ENCODE measurements at regions not wholly inside any gene's neighbourhood (a gene's known extent, or its start where the extent isn't known, plus 50 kb on each side); places are given as distances from the start of the nearest gene placed in this dataset.

DNA sequence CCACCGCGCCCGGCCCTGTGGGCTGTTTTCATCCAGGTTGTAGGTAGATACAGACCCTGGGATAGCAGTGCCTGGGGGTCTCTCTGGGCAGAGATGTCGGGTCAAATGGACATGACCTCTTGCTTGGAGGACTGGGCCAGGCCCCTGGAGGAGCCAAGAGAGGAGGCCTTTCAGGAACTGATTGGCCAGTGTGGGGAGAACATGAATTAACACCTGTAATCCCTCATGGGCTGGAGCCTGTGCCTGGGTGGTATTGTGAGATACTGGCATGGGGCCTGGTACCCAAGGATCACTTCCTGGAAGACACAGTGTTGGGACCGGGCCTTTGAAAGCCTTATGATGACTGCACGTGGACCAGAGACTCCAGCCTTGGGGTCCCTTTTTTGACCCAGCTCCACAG is 158.7 kb upstream of the SKOR2 start:
- H3K4me3 Mint-ChIP-seq = no peak overlapping the region
- no peak overlapping the region for H3K27ac Mint-ChIP-seq
- no peaks in the 10 kb centered on the region for H3K36me3 Mint-ChIP-seq (ENCODE audit: low read depth)
- TF ChIP-seq, protein P1, sequence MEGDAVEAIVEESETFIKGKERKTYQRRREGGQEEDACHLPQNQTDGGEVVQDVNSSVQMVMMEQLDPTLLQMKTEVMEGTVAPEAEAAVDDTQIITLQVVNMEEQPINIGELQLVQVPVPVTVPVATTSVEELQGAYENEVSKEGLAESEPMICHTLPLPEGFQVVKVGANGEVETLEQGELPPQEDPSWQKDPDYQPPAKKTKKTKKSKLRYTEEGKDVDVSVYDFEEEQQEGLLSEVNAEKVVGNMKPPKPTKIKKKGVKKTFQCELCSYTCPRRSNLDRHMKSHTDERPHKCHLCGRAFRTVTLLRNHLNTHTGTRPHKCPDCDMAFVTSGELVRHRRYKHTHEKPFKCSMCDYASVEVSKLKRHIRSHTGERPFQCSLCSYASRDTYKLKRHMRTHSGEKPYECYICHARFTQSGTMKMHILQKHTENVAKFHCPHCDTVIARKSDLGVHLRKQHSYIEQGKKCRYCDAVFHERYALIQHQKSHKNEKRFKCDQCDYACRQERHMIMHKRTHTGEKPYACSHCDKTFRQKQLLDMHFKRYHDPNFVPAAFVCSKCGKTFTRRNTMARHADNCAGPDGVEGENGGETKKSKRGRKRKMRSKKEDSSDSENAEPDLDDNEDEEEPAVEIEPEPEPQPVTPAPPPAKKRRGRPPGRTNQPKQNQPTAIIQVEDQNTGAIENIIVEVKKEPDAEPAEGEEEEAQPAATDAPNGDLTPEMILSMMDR (IDR thresholded peaks at IDR 0.05) = no peak
- no peaks in the 10 kb centered on the region for H3K4me1 Mint-ChIP-seq
- H3K27me3 Mint-ChIP-seq (ENCODE audit: low read depth, poor library complexity) = peaks cover 37% of the 10 kb centered on the region
- DNase-seq = no peak
- peaks cover 4% of the 10 kb centered on the region for H3K9me3 Mint-ChIP-seq

DNA sequence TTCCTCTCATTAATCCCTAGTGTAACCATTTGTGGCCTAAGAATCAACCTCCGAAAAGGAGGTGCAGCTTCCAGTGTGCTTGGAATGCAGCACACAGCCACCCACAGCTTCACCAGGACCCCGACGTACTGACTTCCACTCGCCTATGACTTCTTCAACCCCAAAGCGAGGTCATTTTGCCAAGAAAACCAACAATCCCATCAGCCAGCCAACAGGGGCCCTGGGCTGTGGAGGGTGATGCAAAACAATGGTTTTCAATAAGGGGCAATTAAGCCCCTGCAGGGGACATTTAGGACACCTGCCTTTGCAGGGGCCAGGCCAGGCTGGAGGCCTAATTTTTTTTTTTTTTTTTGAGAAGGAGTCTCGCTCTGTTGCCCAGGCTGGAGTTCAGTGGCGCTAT is 158.1 kb upstream of the SKOR2 start:
- Mint-ChIP-seq H3K4me3 (no peak overlapping the region), H3K36me3 (ENCODE audit: low read depth) (no peaks in the 10 kb centered on the region), H3K4me1 (peaks cover 6% of the 10 kb centered on the region), H3K27me3 (ENCODE audit: low read depth, poor library complexity) (peaks cover 37% of the 10 kb centered on the region), H3K9me3 (peaks cover 4% of the 10 kb centered on the region), H3K27ac (no peak overlapping the region)
- TF ChIP-seq, protein P1 (IDR thresholded peaks at IDR 0.05) = no peak
- DNase-seq = no peak

DNA sequence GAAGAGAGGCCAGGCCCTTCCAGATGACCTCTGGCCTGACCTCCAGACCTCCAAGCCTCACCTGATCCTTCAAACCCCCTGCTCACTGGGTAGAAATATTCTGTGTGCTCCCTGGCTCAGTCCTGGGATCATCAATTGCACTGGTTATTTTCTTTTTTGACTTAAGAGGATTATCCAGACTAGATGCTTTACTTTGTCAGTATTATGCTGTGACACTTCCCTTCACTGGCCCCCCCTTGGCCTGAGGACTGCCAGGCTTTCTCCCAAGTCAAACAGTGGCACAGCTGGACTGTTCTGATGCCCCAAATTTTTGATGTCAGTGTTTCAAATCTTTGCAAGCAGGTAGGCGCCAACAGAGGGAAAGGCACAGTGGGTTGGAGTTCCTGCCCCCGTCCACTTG is 156.3 kb upstream of the SKOR2 start:
- Mint-ChIP-seq H3K4me1 (peaks cover 22% of the 10 kb centered on the region), H3K27ac (no peak overlapping the region), H3K36me3 (ENCODE audit: low read depth) (no peaks in the 10 kb centered on the region), H3K27me3 (ENCODE audit: low read depth, poor library complexity) (peaks cover 32% of the 10 kb centered on the region), H3K4me3 (no peak overlapping the region), H3K9me3 (peaks cover 4% of the 10 kb centered on the region)
- no peak for DNase-seq
- TF ChIP-seq, protein P1 (IDR thresholded peaks at IDR 0.05) = no peak

DNA sequence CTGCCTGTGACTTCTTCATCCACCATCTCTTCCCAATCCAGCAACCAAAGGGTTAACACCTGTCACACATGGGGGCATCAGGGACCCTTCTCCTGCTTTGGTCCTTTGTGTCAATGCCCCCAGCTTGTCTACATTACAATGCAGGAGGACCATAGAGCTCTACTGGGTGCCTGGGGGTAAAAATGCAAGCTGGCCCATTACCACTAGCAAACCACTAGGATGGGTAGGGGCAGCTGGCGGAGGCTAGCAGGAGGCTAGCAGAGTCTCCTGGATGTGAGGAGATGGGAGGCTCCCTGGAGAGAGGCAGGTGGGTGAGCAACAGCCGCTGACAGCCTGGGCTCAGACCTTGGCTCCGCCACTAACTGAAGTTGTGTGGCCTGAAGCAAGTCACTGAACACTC is 153.4 kb upstream of the SKOR2 start:
- no peak overlapping the region for H3K27ac Mint-ChIP-seq
- no peak for DNase-seq
- TF ChIP-seq, protein P1 (IDR thresholded peaks at IDR 0.05) = no peak
- no peak overlapping the region for H3K4me3 Mint-ChIP-seq
- H3K9me3 Mint-ChIP-seq = peaks cover 4% of the 10 kb centered on the region
- peaks cover 30% of the 10 kb centered on the region for H3K27me3 Mint-ChIP-seq (ENCODE audit: low read depth, poor library complexity)
- H3K36me3 Mint-ChIP-seq (ENCODE audit: low read depth) = no peaks in the 10 kb centered on the region
- peaks cover 22% of the 10 kb centered on the region for H3K4me1 Mint-ChIP-seq

DNA sequence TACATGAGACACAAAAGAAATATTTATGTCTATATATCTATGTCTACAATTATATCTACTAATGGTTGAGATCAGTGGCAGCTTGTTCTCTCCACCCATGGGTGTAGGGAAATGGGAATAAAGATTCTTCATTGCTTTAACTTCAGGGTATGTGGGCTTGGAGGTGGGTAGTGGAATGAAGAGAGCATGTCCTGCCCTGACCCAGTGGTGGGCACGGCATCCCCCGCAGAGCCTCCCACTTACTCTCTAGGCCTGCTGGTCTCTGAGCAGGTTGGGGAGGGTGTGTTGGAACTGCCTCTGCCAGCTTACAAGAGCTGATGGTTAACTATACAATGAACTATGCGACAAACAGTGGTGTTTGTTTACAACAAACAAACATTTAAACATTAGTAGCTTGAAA is 152.5 kb upstream of the SKOR2 start:
- Mint-ChIP-seq H3K27ac (no peak overlapping the region), H3K4me1 (peaks cover 22% of the 10 kb centered on the region), H3K9me3 (peaks cover 4% of the 10 kb centered on the region), H3K4me3 (no peak overlapping the region), H3K27me3 (ENCODE audit: low read depth, poor library complexity) (peaks cover 30% of the 10 kb centered on the region), H3K36me3 (ENCODE audit: low read depth) (no peaks in the 10 kb centered on the region)
- TF ChIP-seq, protein P1 (IDR thresholded peaks at IDR 0.05) = no peak
- no peak for DNase-seq

DNA sequence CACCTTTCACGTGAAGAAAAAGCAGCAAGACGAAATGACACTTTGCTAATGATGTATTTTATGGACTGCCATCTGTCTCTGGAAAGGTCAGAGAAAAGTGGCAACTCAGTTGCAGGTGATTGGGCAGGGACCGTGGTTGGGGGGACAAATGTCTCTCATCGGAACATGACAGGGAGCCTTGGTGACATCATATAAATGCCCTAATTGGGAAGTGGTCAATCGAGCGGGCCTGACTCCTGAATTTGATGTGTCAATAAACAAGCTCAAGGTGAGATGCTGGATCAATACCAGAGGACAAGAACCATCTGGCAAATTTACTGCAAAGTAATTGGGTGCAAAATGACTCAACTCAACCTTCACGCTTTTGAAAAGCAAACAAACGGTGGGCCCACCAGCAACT is 151.9 kb upstream of the SKOR2 start:
- Mint-ChIP-seq H3K27ac (peak overlapping the region; percentile 25), H3K9me3 (peaks cover 4% of the 10 kb centered on the region), H3K4me3 (no peak overlapping the region), H3K27me3 (ENCODE audit: low read depth, poor library complexity) (peaks cover 33% of the 10 kb centered on the region), H3K36me3 (ENCODE audit: low read depth) (no peaks in the 10 kb centered on the region), H3K4me1 (peaks cover 22% of the 10 kb centered on the region)
- TF ChIP-seq, protein P1 (IDR thresholded peaks at IDR 0.05) = no peak
- no peak for DNase-seq
